NCI-H82 (cell line): ENCODE measurements at regions not wholly inside any gene's neighbourhood (a gene's known extent, or its start where the extent isn't known, plus 50 kb on each side); places are given as distances from the start of the nearest gene placed in this dataset.
"Not testable (repeated sequence)": the region's sequence is repeated elsewhere in the genome, so short reads cannot be mapped to it uniquely, and the experiment has no call there.

Source experiments
- DNase-seq: peaks from one replicate; lab custom pipeline; 2025; lab: John Stamatoyannopoulos, UW

DNA sequence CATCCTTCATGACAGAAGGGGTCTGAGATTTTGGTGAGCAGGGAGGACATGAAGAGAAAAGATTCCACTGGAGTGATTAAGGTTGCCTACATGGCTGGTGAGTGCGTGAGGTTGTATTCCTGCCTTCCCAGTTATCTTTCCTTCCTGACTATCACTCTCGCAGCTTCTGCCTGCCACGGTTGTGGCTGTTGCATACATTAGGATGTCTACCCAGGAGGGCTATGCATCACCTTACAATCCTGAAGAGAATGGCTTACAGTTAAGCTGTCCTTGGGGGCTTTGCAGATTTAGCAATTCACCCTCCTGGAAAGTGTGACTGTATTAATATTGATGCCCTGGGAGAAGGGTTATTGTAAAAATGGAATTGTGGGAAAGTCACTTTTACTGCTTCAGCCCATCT lies 571.0 kb downstream of the TSN start:
- no peak for DNase-seq

DNA sequence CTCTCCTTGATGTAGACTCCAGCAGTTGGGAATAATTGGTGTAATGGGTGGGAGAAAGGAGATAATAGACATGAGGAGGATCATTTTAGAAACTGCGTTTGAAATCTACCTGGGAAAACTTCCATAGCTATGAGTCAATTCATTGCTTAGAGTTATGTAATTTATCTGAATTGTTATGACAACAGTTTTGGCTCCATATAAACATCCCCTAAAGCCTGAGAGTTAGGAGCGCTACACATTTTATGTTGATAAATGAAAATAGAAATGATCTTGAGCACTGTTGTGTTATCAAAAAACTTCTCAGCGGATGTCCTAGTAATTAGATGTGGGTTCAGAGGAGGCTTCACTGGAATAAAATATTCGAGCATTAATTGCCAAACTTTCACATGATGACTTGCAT lies 573.4 kb downstream of the TSN start:
- no peak for DNase-seq

DNA sequence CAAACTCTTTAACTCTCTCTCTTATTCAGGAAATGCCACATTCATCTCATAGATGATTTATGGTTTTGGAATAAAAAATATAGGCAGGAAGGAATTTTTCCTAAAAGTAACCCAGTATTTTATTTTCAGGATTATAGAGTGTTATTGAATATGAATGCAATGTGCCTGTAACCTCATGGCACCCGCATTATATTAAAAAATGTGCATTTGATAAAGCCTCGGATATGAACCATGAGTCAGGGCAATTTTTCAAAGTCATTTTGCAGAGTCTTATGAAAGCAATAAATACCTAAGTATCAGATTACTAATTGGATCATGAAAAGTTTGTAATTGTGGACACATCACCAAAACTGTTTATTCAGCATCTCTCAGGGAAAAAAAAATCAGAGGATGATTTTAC lies 573.8 kb downstream of the TSN start:
- DNase-seq: no peak

DNA sequence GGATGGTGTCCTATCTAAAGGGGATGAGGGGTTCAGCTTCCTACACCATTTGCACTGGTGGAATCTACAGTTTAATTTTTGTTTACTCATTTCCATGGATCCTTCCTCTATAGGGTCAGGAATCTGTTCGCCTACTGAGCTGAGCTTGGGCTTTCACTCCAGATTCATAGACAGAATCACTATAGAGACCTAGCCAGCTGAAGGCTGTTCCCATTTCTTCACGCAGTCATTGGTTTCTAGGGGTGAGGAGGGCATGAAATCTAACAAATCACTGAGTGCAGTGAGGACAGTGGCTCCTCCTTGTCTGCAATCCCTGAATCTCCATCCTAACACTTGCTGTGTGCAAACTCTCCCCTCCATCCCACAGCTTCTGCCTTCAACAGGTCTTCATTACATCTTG lies 578.5 kb downstream of the TSN start:
- no peak for DNase-seq

DNA sequence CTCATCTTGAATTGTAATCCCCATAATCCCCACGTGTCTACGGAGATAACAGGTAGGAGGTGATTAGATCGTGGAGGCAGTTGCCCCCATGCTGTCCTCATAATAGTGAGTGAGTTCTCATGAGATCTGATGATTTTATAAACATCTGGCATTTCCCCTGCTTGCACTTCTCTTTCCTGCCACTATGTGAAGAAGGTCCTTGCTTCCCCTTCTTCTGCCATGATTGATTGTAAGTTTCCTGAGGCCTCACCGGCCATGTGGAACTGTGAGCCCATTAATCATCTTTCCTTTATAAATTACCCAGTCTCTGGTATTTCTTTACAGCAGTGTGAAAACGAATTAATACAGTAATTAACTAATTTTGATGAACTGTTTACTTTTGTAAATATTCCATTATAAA lies 582.5 kb downstream of the TSN start:
- peak; percentile 28 for DNase-seq

DNA sequence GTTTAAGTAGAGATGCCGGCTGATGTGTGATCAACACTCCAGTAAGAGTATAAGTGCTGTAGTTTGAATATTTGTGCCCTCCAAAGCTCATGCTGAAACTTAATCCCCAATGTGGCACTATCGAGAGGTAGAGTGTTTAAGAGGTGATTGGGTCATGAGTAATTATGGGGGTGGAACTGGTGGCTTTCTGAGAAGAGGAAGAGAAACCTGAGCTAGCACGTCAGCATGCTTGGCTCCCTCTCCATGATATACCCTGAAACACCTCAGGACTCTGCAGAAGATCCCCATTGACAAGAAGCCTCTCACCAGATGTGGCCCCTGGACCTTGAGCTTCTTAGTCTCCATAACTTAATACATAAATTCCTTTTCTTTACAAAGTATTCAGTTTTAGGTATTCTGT lies 584.8 kb downstream of the TSN start:
- no peak for DNase-seq

DNA sequence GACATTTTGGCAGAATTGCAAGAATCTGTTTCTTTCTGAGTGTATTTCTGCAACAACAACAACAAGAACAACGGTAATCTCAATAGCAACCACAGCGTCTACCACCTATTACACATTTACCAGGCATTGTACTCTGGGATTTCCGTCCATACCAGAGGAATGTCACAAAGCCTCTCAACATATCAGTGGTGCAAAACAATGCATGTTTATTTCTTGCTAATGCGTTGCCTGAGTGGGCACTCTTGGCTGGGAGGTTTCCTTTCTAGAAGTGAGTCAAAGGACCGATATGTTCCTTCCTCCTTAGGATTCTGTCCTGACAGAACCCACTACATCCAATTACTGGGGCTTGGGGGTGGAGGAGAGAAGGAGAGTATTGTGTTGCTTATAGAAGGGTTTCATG lies 585.6 kb downstream of the TSN start:
- no peak for DNase-seq

GRCh38 chr2:122352151-122352550 lies 596.7 kb downstream of the TSN start:
- not testable (repeated sequence) for DNase-seq

DNA sequence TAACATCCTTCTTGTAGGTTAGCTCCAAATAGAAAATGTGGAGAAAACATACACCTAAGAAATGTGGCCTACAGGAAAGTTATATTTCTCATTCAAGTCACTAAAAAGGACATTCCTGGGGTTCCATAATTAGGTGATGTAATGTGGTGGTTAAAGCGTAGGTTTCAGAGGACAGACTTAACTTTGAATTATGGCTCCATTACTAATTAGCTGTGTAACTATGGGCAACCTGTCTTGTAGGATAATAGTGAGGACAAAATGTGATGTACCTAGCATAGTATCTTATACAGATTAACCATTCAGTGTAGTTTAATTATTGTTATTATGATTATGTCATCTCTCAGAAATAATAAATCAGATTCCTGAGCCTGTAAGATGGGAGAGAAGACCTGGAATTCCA lies 602.5 kb downstream of the TSN start:
- peak; percentile 5 for DNase-seq

DNA sequence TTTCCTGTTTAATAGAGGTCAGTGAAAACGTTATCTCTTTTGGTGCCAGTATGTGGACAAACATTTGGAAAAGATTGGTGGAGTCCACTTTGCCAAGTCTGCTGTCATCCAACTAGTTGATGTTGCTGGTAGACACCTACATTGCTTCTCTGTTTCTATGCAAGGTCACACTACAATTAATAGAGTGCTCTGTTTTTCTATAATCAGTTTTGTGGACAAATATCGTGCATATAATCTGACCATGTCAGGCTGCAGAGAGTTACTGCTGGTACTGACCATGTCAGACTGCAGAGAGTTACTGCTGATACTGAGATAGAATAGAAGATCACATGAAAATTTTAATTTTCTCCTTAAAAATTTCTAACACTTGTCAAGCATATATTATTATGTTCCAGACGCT lies 603.3 kb downstream of the TSN start:
- no peak for DNase-seq

DNA sequence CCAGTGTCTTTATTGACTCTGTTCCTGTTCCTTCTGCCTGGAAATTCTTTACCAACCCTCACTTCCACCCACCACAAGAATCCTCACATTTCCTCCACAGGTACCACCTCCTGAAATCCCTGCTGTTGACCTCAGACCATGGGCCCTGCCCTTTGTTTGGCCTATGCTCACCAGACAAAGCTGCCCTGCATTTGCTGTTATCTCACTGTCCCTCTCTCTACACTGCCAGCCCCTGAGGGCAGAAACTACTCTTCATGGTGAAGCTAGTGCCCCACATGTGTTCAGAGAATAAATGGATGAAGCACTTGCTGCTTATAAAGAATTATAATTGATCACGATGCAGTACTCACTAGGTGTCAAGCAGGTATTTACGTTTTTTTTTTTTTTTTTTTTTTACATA lies 608.4 kb downstream of the TSN start:
- DNase-seq: no peak

DNA sequence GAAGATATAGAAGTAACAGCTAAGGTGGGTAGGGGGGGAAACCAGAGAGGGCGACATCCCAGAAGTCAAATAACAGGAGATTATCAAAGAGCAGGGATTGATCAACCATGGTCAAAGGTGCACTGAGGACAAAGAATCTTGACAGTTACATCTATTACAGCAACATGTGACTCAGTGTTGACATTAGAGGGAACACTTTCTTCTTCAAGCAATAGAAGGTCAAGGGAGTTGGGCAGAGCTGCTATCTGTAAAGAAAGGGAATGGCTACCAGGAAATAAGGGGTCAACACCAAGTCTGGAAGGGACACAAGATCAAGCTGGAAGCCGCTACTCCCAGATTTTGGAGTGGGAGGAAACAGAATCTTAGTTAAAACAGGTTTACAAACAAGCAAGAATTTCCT lies 611.0 kb downstream of the TSN start:
- DNase-seq: no peak

GRCh38 chr2:122366969-122367645 lies 611.7 kb downstream of the TSN start:
- DNase-seq: no peak

- DNase-seq: no peak
These were observed 612.2 kb downstream of the TSN start for GRCh38 chr2:122367646-122368010.

GRCh38 chr2:122368576-122369243 lies 613.3 kb downstream of the TSN start:
- DNase-seq: peak; percentile 18

GRCh38 chr2:122378521-122378920 lies 623.1 kb downstream of the TSN start:
- no peak for DNase-seq

DNA sequence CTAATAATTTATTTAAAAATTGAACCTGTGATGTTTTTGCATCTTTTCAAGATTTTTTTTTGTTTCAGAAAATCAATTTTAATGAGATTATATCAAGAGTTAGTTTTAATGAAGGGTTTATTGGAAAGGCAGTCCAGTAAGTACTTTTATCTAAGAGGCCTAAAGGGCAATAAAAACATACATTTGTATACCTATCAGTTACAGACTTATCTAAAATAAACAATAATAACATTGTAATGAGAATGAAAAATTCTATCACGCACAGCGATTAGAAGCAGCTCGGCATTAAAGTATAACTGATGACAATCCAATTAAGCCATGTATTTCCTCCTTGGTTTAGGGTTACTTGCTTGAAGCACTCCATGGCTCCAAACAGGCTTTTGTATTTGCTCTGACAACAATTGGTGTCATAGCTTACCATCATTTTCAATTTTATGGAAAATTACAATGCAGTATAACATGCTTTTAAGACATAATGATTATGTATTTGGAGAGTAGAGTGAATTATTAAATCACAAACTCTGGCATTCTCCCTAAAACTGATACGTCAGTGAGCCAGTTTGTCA lies 629.4 kb downstream of the TSN start:
- peak; percentile 88 for DNase-seq

- DNase-seq: no peak
These were observed 632.8 kb downstream of the TSN start for GRCh38 chr2:122388208-122388607.

DNA sequence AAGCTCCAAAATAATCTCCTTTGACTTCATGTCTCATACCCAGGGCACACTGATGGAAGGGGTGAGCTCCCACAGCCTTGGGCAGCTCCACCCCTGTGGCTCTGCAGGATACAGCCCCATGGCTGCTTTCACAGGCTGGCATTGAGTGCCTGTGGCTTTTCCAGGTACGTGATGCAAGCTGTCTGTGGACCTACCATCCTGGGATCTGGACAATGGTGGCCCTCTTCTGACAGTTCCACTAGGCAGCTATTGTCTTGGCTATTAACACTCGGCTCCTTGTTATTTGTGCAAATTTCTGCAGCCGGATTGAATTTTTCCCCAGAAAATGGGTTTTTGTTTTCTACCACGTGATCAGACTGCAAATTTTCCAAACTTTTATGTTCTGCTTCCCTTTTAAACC lies 634.2 kb downstream of the TSN start:
- DNase-seq: no peak

DNA sequence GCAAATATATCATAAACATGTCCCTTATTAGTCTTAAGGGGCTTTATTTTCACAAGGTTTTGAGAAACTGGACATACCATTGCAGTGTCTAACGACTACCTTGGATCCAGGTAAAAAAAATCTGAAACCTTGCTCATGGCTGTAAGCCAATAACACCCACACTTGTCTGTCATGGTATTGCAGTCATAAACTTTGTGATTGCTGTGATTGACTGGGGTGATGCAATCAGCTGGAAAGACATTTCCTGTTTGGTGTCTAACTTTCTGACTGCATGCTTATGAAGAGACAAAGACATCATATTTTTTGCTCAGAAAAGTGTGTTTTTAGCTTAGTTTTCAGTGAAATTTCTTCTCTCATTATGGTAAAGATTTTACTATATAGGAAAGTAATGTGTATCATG lies 635.0 kb downstream of the TSN start:
- DNase-seq: no peak

DNA sequence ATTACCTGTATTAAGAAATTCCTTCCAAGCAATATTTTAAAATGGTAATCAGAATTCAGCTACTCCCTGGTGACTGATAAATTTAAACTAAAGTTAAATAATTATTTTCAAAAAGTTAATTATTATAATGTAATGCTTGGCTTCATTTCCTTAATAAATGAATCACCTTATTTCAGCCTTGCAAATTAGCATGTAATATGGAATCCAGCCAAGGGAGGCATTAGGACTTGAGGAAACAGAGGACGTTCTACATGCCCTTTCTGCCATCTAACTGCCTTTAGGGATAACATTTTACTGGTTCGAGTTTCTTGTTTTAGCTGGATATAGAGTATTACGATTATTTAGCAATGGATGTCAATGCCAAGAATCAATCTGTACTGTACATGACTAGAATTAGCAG lies 636.3 kb downstream of the TSN start:
- DNase-seq: no peak

DNA sequence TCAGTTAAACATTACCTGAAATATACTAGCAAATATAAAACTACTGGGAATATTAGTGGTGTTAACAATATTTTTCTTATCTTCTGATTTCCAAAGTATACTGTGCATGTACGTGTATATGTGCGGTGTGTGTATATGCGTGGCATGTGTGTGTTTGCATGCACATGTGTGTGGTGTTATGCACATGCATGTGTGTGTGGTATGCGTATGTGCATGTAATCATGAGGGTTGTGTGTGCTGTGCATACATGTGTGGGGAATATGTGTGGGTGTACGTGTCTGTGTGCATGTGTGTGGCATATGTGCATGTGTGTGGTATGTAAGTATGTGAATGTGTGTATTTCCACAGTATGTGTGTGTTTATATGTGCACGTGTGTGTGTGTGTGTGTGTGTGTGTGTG lies 640.2 kb downstream of the TSN start:
- no peak for DNase-seq

DNA sequence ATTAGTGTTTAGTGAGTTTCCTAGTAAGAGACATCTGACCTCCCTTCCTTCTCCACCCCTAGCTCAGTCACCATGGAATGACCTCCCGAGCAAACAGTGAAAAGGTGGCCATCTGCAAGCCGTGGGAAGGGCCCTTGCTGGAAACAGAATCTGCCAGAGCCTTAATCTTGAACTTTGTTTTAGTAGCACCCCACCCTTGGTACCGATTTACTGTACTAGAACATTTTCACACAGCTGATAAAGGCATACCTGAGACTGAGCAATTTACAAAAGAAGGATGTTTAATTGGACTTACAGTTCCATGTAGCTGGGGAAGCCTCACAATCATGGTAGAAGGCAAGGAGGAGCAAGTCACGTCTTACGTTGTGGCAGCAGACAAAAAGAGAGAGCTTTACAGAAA lies 655.8 kb downstream of the TSN start:
- no peak for DNase-seq

- no peak for DNase-seq
These were observed 656.9 kb downstream of the TSN start for GRCh38 chr2:122412360-122412759.
